GM12864 (cell line): ENCODE measurements at regions not wholly inside any gene's neighbourhood (a gene's known extent, or its start where the extent isn't known, plus 50 kb on each side); places are given as distances from the start of the nearest gene placed in this dataset.

Source experiments
- DNase-seq: peaks from one replicate; pipeline ENCODE4 v3.0.0-alpha.2; 2011; ENCODE audit warnings: low read depth
- H3K4me3 ChIP-seq: 2 replicates; pipeline ENCODE4 v1.5.1; 2011; ENCODE audit warnings: mild to moderate bottlenecking, low read depth, low read length, control low read depth
- TF ChIP-seq, protein P1 (sequence below): IDR thresholded peaks from 2 replicates; pipeline ENCODE4 v1.5.1; 2011; ENCODE audit warnings: low read depth, mild to moderate bottlenecking, moderate library complexity, low read length, control low read depth, inconsistent platforms; ENCODE audit errors: missing control alignments

DNA sequence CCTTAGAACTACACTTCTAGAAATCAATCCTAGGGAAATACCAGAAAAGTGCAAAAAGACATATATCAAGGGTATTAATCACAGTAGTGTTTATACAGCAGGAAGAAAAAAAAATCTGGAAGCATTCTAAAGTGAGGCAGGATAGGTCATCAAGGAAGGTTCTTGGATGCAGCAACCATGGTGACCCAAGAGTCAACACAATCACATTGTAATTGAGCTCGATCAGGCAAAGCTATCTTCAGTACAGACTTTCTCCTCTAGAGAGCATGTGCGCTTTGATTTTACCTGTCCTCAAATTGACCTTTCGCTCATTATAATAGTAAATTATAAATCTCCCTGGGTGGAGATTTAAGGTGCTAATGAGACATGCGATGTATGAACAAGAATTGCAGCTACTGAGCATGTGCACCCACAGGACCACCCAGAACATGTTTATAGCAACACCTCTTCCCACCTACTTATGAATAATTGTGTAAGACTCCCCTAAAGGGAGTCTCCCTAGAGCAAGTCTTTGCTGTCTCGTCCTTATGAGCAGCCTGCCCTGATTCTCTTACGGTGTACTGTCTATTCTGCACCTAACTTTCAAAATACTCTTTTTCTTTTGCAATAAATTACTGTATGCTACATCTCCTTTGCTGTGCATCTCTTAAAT lies 297.7 kb downstream of the ATPSCKMT start:
- TF ChIP-seq, protein P1, sequence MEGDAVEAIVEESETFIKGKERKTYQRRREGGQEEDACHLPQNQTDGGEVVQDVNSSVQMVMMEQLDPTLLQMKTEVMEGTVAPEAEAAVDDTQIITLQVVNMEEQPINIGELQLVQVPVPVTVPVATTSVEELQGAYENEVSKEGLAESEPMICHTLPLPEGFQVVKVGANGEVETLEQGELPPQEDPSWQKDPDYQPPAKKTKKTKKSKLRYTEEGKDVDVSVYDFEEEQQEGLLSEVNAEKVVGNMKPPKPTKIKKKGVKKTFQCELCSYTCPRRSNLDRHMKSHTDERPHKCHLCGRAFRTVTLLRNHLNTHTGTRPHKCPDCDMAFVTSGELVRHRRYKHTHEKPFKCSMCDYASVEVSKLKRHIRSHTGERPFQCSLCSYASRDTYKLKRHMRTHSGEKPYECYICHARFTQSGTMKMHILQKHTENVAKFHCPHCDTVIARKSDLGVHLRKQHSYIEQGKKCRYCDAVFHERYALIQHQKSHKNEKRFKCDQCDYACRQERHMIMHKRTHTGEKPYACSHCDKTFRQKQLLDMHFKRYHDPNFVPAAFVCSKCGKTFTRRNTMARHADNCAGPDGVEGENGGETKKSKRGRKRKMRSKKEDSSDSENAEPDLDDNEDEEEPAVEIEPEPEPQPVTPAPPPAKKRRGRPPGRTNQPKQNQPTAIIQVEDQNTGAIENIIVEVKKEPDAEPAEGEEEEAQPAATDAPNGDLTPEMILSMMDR, result no peak
- no peak overlapping the region for H3K4me3 ChIP-seq
- no peak for DNase-seq

DNA sequence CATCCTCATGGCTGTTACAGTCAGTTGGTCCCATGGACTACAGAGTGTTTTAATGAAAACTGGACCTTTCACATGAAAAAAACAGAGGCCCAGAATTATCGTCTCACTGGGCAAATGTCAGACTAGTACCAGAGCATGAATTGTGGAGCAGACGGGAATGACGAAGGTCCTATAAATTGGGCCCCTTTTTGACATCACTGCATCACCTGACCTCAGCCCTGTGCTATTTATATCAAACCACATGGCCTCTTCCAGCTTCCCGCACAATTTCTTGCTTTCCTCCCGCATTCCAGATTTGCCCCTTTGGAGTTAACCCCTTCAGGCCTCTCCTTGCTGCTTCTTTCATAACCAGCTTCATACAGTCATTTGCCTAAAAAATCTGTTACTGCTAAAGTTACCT lies 301.7 kb downstream of the ATPSCKMT start:
- no peak overlapping the region for H3K4me3 ChIP-seq
- TF ChIP-seq, protein P1, result no peak
- DNase-seq, result no peak

DNA sequence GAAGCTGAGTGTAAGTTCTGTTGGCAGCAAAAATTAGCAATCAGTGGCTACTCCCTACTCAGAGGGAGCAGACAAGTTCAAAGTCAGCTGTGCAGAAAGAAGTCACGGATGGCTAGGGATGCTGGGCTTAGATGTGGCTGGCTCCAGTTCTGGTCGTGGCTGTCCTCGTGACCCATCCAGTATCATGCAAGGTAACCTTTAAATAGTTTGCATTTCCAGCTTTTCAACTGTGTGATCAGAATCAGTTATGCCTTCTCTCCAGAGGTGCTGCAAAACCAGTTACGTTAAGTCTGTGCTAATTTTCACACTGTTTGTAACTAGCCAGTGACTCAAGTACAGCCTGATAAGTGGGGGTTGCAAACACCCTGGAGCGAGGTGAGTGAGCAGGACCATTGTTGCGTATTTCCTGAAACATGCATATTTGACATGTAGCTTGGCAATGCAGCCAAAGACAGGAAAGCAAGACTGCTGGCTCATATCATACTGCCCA lies 302.4 kb downstream of the ATPSCKMT start:
- TF ChIP-seq, protein P1, result no peak
- H3K4me3 ChIP-seq, result no peak overlapping the region
- peak; percentile 36 for DNase-seq

DNA sequence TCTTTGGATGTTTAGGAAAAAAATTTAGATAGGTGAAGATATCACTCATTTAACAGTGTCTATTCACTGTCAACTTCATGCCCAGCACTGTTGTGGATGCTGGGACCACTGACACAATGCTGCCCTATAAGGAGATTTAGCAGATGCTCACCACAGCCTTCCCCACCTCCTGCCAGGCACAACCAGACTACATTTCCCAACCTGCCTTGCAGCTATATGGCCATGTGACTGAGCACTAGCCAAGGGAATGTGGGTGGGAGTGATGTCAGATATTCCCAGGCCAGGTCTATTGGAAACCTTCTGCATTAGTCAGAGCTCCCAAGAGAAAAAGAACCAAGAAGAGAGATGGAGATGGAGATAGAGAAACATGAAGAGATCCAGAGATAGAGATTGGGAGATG lies 302.6 kb upstream of the TAS2R1 start:
- TF ChIP-seq, protein P1, result no peak
- DNase-seq, result no peak
- H3K4me3 ChIP-seq, result no peak overlapping the region

DNA sequence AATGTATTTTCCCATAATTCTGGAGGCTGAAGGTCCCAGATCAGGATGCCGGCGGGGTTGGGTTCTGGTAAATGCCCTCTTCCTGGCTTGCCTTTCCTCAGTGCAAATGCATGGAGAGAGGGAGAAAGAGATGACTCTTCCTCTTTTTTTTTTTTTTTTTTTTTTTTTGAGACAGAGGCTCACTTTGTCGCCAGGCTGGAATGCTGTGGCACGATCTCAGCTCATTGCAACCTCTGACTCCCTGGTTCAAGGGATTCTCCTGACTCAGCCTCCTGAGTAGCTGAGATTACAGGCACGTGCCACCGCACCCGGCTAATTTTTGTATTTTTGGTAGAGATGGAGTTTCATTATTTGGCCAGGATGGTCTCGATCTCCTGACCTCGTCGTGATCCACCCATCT lies 300.0 kb upstream of the TAS2R1 start:
- H3K4me3 ChIP-seq, result no peak overlapping the region
- no peak for DNase-seq
- TF ChIP-seq, protein P1, result no peak

DNA sequence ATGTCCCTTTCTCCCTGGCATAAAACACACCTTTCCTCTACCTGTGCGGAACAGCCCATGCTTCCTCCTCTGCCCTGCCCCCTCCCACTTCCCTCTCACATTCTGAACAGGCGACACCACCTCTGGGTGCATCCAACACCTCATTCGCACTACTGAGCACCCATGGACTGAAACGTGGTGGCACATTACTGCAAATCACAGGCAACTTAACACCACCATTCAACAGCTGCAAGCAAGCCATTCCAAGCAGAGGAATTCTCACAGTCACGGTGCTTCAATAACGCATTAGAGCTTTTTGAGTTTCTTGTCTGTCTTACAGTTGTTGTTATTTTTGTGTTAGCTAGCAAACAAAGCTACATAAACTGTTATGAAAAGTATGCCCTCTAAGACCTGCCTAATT lies 298.2 kb upstream of the TAS2R1 start:
- DNase-seq, result no peak
- H3K4me3 ChIP-seq, result no peak overlapping the region
- TF ChIP-seq, protein P1, result no peak

DNA sequence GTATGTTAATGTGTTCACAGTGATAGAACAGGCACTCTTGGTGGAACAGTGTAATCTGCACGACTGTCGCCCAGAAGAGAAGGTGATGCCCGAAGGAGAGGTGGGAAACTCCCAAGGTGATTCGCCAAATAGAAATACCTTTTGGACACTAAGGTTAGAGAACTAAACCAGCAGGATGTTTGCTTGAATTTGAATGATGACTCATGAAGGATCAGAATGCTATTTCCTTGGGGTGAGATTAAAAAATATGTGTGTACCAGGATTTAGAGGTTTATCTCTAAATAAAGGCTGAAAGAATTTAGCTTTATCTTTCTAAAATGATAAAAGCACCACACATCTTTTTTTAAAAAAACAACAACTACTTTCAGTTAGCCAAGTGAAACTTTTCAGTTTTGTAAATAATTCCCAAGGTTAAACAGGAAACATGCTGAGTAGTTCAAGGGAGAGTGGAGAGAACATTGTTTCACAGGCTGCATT lies 297.4 kb upstream of the TAS2R1 start:
- no peak overlapping the region for H3K4me3 ChIP-seq
- TF ChIP-seq, protein P1, result no peak

More for the DNA sequence above, 297.4 kb upstream of the TAS2R1 start:
- no peak for DNase-seq
